ENCODE measurements at regions not wholly inside any gene's neighbourhood (a gene's known extent, or its start where the extent isn't known, plus 50 kb on each side); places are given as distances from the start of the nearest gene placed in this dataset.

DNA sequence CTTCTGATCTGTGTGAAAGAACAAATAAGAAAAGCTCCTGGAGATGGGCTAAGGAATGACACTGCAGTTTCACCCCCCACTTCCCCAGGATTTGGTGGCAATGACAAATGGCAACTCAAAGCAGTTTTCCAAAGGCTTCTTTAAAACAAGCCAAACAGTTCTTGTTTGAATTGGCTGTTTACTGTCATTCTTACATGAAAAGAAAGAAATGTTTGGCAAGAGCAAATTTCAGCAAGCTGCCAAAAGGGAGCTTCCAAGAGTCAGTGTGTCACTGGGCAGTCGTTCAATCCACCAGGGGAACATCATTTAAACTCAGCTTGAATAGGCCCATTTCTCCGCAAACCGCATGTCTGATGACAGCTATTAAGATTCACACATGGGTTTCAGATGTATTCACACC, 119.0 kb upstream of the RHOBTB1 start:
- Histone ChIP-seq H2BK20ac (ENCODE audit: low read depth, low read length) (no peak overlapping the region), H3K14ac (replicated peaks; ENCODE audit: low read depth, low read length) (no peak overlapping the region), H3K18ac (ENCODE audit: low read depth, low read length) (no peak overlapping the region), H3K9ac (ENCODE audit: low read depth, low read length) (no peak overlapping the region), H2BK15ac (ENCODE audit: low read depth, low read length) (no peak overlapping the region), H3K27ac (ENCODE audit: insufficient read depth, low read length) (no peak overlapping the region), H3K4me1 (ENCODE audit: control insufficient read depth, insufficient read depth, low read length) (peaks cover 1% of the 10 kb centered on the region; the same call in 1 of the 2 replicates), H2AK9ac (replicated peaks; ENCODE audit: low read depth, low read length, poor library complexity) (no peak overlapping the region), H3K79me1 (ENCODE audit: low read depth in 1 of 2, low read length in 2 of 2) (no peaks in the 10 kb centered on the region), H3K23ac (ENCODE audit: low read depth, low read length) (no peak overlapping the region), H2AK5ac (ENCODE audit: low read depth, low read length) (no peak overlapping the region), H3K9me3 (ENCODE audit: control insufficient read depth, insufficient read depth, low read length) (no peaks in the 10 kb centered on the region), H3K4ac (ENCODE audit: low read depth, low read length) (no peak overlapping the region), H4K5ac (ENCODE audit: low read depth, low read length) (no peak overlapping the region), H4K8ac (ENCODE audit: low read depth in 2 of 2, low read length in 2 of 2) (no peak overlapping the region), H3K4me2 (ENCODE audit: low read depth, low read length) (no peak overlapping the region), H3K27me3 (ENCODE audit: control insufficient read depth, insufficient read depth, low read length) (peaks cover 5% of the 10 kb centered on the region; the same call in 1 of the 2 replicates), H3K9me1 (ENCODE audit: insufficient read depth, low read length) (no peaks in the 10 kb centered on the region), H3K56ac (ENCODE audit: extremely low read depth, insufficient read depth, low read length) (no peak overlapping the region), H4K91ac (ENCODE audit: insufficient read depth, low read depth, low read length) (no peak overlapping the region), H4K20me1 (ENCODE audit: insufficient read depth, low read length) (no peaks in the 10 kb centered on the region), H2AFZ (replicated peaks; ENCODE audit: low read length, poor library complexity) (no peak overlapping the region), H2BK5ac (ENCODE audit: low read depth, low read length, poor library complexity, severe bottlenecking) (no peak overlapping the region), H2BK120ac (ENCODE audit: low read depth, low read length) (no peak overlapping the region), H3K4me3 (ENCODE audit: insufficient read depth, low read depth, low read length) (no peak overlapping the region), H3K36me3 (ENCODE audit: control insufficient read depth, insufficient read depth, low read length) (no peaks in the 10 kb centered on the region)
- 33% methylated on average over 1 of the region's 3 CpGs; no CpG with 5 or more reads in 1 of the 2 experiments for WGBS, 2 experiments (ENCODE audit: extremely low coverage in 2 of 2, insufficient read length in 1 of 2)
- in situ Hi-C loops (cut with MboI; ENCODE audit: low sequenced_read_pairs) (no loop called here), dilution Hi-C loops (cut with HindIII; ENCODE audit: low sequenced_read_pairs, unreplicated experiment) (no loop called here), intact Hi-C loops (cut with micrococcal nuclease) (no loop called here)
- POLR2A ChIA-PET (ENCODE audit: unreplicated experiment): no interaction called here
- no TSS peak for BruUV-seq (replicated peaks)
- ATAC-seq (ENCODE audit: low read depth) (no peak), DNase-seq (no peak)
- CTCF ChIA-PET: interaction anchor here (0.8 kb wide), 1 partner anchor 11 kb away, joined by 3 read pairs; no protein-coding TSS in a partner anchor
- TF ChIP-seq, protein P1, sequence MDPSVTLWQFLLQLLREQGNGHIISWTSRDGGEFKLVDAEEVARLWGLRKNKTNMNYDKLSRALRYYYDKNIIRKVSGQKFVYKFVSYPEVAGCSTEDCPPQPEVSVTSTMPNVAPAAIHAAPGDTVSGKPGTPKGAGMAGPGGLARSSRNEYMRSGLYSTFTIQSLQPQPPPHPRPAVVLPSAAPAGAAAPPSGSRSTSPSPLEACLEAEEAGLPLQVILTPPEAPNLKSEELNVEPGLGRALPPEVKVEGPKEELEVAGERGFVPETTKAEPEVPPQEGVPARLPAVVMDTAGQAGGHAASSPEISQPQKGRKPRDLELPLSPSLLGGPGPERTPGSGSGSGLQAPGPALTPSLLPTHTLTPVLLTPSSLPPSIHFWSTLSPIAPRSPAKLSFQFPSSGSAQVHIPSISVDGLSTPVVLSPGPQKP (IDR thresholded peaks at IDR 0.05; ENCODE audit: borderline replicate concordance, low read depth, low read length): no peak
- TF ChIP-seq RAD21 (IDR thresholded peaks at IDR 0.05; ENCODE audit: low read length) (no peak), FOS (IDR thresholded peaks at IDR 0.05; ENCODE audit: low read depth, low read length) (no peak), MAZ (IDR thresholded peaks at IDR 0.05; ENCODE audit: borderline replicate concordance, low read depth, low read length) (no peak), MXI1 (IDR thresholded peaks at IDR 0.05; ENCODE audit: borderline replicate concordance, low read depth, low read length) (no peak), BHLHE40 (IDR thresholded peaks at IDR 0.05; ENCODE audit: low read depth, low read length) (no peak), RCOR1 (IDR thresholded peaks at IDR 0.05; ENCODE audit: insufficient replicate concordance, low read length) (no peak)
- TF ChIP-seq, protein P2, sequence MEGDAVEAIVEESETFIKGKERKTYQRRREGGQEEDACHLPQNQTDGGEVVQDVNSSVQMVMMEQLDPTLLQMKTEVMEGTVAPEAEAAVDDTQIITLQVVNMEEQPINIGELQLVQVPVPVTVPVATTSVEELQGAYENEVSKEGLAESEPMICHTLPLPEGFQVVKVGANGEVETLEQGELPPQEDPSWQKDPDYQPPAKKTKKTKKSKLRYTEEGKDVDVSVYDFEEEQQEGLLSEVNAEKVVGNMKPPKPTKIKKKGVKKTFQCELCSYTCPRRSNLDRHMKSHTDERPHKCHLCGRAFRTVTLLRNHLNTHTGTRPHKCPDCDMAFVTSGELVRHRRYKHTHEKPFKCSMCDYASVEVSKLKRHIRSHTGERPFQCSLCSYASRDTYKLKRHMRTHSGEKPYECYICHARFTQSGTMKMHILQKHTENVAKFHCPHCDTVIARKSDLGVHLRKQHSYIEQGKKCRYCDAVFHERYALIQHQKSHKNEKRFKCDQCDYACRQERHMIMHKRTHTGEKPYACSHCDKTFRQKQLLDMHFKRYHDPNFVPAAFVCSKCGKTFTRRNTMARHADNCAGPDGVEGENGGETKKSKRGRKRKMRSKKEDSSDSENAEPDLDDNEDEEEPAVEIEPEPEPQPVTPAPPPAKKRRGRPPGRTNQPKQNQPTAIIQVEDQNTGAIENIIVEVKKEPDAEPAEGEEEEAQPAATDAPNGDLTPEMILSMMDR (conservative IDR thresholded peaks at IDR 0.05; ENCODE audit: low read depth, low read length): no peak
- TF ChIP-seq, protein P3, sequence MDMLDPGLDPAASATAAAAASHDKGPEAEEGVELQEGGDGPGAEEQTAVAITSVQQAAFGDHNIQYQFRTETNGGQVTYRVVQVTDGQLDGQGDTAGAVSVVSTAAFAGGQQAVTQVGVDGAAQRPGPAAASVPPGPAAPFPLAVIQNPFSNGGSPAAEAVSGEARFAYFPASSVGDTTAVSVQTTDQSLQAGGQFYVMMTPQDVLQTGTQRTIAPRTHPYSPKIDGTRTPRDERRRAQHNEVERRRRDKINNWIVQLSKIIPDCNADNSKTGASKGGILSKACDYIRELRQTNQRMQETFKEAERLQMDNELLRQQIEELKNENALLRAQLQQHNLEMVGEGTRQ (IDR thresholded peaks at IDR 0.05; ENCODE audit: low read depth, low read length): no peak
